ENCODE measurements at regions not wholly inside any gene's neighbourhood (a gene's known extent, or its start where the extent isn't known, plus 50 kb on each side); places are given as distances from the start of the nearest gene placed in this dataset.
"Not testable (repeated sequence)": the region's sequence is repeated elsewhere in the genome, so short reads cannot be mapped to it uniquely, and the experiment has no call there.

- no peak for DNase-seq (ENCODE audit: low read depth)
Observed at GRCh38 chr11:71332447-71332846, 80.1 kb upstream of the SHANK2 start.

GRCh38 chr11:71332046-71332445, 79.7 kb upstream of the SHANK2 start:
- no peak for DNase-seq (ENCODE audit: low read depth)

- DNase-seq (ENCODE audit: low read depth): no peak
Observed at GRCh38 chr11:71331631-71332030, 79.3 kb upstream of the SHANK2 start.

- DNase-seq (ENCODE audit: low read depth): no peak
Observed at GRCh38 chr11:71330996-71331395, 78.6 kb upstream of the SHANK2 start.

- no peak for DNase-seq (ENCODE audit: low read depth)
Observed at GRCh38 chr11:71330349-71330748, 78.0 kb upstream of the SHANK2 start.

GRCh38 chr11:71329786-71330185, 77.4 kb upstream of the SHANK2 start:
- DNase-seq (ENCODE audit: low read depth): no peak

- no peak for DNase-seq (ENCODE audit: low read depth)
Observed at GRCh38 chr11:71329165-71329510, 76.8 kb upstream of the SHANK2 start.

- DNase-seq (ENCODE audit: low read depth): no peak
Observed at GRCh38 chr11:71327156-71328085, 75.0 kb upstream of the SHANK2 start.

- DNase-seq (ENCODE audit: low read depth): no peak
Observed at GRCh38 chr11:71326328-71326940, 74.1 kb upstream of the SHANK2 start.

GRCh38 chr11:71325418-71326327, 73.3 kb upstream of the SHANK2 start:
- no peak for DNase-seq (ENCODE audit: low read depth)

GRCh38 chr11:71324788-71325417, 72.5 kb upstream of the SHANK2 start:
- DNase-seq (ENCODE audit: low read depth): no peak

GRCh38 chr11:71323876-71324526, 71.6 kb upstream of the SHANK2 start:
- no peak for DNase-seq (ENCODE audit: low read depth)

- no peak for DNase-seq (ENCODE audit: low read depth)
Observed at GRCh38 chr11:71322861-71323582, 70.6 kb upstream of the SHANK2 start.

GRCh38 chr11:71322192-71322735, 69.9 kb upstream of the SHANK2 start:
- no peak for DNase-seq (ENCODE audit: low read depth)

- no peak for DNase-seq (ENCODE audit: low read depth)
Observed at GRCh38 chr11:71321433-71322191, 69.2 kb upstream of the SHANK2 start.

GRCh38 chr11:71316701-71317100, 64.3 kb upstream of the SHANK2 start:
- no peak for DNase-seq (ENCODE audit: low read depth)

- DNase-seq (ENCODE audit: low read depth): not testable (repeated sequence)
Observed at GRCh38 chr11:71312616-71313015, 60.2 kb upstream of the SHANK2 start.

- no peak for DNase-seq (ENCODE audit: low read depth)
Observed at GRCh38 chr11:71311928-71312510, 59.6 kb upstream of the SHANK2 start.
